SHP77 treated with DMSO at 0.1 percent for 48 hours (cell line): ENCODE measurements at regions not wholly inside any gene's neighbourhood (a gene's known extent, or its start where the extent isn't known, plus 50 kb on each side); places are given as distances from the start of the nearest gene placed in this dataset.
"Not testable (repeated sequence)": the region's sequence is repeated elsewhere in the genome, so short reads cannot be mapped to it uniquely, and the experiment has no call there.

Source experiments
- DNase-seq: peaks from one replicate; lab custom pipeline; 2025; lab: John Stamatoyannopoulos, UW

DNA sequence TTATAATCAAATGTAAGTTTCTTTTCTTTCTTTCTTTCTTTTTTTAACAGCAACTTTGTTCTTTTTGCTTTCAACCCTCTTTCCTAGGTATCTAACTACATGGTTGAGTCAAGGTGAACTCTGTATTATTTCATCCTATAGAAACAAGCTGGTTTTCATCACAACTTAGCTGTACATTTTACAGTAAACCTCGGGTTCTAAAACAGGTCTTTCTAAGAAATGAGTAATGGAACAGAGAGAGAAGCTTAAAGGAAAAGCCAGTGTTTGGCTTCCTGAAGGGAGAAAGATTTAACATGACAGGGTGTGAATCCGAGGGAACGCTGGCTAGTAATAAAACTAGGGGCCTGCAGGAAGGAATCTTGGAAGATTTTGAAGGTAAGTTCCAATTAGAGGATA lies 143.4 kb upstream of the ITGB1 start:
- no peak for DNase-seq

DNA sequence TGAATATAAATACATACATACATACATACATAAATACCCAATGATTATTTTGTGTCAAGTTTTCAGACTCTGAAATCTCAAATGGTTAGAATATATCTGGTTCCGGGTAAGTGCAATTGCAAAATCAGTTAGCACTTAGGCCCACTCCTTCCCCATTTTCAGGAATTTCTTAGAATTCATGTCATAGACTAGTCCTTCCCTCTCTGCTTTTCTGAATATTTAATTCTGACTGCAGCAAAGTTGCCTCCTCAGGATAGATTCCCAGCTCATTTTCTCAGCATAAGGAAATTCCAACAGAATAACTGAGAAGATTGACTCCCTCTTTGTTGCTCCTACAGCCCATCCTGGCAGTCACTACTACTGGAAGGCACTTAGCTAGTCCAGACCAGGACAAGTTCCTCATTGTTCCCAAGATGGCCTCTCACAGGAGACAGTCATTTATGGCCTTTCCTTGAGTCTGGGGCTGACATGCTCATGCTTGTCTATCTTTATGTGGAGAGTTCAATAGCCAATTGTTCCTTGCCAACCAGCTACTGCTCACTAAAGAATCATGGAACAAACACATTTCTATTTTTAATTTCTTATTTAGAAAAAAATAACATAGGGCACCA lies 142.9 kb upstream of the ITGB1 start:
- DNase-seq = no peak

DNA sequence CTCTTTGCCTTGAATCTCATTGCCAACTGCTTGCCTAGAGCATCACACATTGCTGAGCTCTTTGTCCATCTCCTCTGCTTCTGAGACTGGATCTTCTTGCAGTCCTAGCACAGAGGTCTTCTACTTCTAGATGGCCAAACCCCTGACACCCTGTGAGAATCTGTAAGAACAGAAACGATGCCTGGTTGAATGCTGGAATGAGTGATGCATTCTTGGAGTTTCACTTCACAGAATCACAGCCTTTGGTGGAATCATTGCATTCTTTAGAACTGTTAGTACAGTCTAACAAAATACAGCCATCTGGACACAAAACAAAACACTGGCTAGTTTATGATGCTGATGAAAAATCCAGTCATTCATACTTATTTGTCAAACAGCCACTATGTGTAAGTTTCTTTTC lies 141.7 kb upstream of the ITGB1 start:
- DNase-seq = no peak

DNA sequence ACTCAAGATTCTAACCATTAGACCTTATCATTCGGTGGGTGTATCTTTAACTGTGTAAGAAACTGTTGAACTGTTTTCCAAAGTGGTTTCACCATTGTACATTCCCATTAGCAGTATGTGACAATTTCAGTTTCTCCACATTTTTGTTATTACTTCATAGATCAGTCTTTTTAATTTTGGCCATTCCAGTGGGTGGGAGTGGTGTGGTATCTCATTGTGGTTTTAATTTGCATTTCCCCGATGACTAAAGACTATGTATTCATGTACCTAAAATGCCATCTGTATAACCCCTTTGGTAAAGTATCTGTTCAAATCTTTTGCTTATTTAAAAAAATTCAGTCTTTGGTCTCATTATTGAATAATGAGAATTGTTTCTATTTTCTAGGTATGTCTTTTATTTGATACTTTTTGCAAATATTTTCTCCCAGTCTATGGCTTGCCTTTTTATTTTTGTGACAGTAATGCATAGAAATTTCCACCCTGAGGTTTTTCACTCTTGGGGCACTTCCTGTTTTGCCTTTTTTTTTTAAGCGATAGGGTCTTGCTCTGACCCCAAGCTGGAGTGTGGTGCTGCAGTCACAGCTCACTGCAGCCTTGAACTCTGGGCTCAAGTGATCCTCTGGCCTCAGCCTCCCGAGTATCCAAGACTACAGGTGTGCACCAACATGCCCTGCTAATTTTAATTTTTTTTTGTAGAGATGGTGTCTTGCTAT lies 141.1 kb upstream of the ITGB1 start:
- no peak for DNase-seq

DNA sequence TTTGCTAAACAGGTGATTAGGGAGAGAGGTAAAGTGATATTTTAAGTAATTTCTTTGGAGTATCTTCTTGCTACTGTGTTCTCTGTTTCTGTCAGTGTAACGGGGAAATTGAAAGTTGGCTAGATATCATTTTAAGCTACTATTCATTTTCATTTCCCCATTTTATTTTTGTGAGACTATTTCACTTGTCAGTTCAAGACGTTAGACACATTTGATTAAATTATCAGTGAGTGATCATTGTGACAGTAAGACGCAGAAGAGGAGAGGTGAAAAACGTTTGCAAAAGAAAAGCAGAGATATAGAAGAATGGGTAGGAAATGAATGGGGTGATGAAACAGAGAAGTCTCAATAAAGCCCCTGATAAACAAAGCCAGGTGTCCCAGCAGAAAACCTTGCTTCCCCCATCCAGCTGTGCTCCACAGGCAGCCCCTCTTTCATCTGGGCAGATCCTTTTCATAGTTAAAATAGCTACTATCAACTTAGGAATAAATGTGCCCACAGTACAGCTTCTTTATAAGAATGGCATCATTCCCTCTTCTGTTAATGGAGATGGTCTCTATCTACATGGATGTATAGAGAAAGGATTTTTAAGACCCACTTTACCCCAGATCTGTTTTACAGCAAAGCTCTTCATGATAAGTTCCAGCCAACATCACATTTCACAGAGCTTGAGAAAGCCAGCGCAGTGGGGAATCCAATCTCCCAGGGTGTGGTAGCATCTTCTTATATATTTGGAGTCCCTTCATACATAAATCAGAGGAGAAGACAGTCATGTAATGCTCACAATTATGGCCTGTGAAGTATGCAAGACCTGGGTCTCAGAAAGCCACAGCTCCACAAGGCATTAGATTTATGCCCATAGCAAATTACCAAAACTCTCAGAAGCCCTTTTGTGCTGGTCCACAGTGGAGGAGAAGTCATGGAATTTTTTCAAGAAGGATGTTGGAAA lies 138.1 kb upstream of the ITGB1 start:
- DNase-seq = no peak

DNA sequence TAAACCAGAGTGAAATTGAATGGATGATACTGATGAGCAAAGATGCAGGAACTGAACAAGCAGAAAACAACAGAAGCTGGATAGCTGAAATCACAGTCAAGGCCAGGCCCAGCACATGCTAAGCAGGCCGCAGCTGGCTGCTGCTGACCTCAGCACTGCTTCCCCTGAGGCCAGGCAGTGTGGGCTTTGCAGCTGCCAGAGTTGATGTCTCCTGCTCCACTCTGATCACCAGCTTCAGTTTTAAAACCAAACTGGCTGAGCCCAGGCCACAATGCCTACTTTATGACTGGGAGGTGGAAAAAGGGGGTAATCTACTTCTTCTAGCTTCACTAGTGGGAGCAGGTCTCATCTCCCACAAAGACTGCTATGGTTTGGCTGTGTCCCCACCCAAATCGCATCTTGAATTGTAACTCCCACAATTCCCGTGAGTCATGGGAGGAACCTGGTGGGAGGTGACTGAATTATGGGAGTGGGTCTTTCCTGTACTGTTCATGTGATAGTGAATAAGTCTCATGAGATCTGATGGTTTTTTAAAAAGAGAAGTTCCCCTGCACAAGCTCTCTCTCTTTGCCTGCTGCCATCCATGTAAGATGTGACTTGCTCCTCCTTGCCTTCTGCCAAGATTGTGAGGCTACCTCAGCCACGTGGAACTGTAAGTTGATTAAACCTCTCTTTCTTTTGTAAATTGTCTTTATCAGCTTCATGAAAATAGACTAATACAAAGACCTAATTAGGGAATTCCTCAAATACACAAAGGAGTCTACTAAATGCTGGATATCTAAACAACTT lies 136.4 kb upstream of the ITGB1 start:
- no peak for DNase-seq

DNA sequence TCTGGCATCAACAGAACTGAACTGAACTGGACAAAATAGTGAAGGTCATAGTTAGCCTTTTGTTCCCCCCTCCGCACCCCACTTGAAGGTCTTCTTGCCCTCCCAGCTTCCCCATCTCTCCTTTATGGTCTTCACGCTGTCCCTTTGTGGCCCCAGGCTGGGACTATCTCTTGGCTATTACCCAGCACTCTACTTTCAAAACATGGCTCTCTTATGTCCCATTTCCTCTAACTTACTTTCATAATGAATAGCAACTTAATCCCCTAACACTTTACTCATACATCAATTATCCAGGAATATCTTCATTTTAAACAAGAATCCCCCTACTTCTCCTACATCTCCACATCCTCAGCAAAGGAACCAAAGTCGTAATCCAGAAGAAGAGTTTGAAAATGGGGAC lies 135.3 kb upstream of the ITGB1 start:
- DNase-seq = no peak

DNA sequence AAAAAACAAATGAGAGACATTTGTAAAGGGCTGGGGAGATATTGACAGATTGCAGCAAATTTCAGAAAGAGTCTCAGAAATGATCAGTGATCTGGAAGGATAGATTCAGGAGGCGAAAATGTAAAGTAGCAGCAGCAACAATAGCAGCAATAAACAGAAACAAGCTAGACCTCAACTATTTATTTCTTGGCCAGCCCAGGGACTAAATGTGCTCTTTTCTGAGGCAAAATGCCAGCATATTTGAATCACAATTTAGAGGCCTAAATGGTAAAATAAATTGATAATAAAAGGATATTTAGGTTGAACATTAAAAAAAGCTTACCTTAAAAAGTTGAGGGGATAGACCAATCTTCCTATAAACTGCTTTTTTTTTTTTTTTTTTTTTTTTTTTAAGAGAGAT lies 134.6 kb upstream of the ITGB1 start:
- no peak for DNase-seq

DNA sequence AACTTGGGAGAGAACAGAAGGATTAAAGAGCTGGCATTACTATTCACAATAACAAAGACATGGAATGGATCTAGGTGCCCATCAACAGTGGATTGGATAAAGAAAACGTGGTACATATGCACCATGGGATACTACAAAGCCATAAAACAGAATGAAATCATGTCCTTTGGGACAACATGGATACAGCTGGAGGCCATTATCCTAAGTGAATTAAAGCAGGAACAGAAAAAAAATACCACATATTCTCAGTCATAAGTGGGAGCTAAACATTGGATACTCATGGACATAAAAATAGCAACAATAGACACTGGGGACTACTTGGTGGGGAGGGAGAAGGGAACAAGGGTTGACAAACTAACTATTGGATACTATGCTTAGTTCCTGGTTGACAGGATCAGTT lies 133.2 kb upstream of the ITGB1 start:
- DNase-seq = no peak

DNA sequence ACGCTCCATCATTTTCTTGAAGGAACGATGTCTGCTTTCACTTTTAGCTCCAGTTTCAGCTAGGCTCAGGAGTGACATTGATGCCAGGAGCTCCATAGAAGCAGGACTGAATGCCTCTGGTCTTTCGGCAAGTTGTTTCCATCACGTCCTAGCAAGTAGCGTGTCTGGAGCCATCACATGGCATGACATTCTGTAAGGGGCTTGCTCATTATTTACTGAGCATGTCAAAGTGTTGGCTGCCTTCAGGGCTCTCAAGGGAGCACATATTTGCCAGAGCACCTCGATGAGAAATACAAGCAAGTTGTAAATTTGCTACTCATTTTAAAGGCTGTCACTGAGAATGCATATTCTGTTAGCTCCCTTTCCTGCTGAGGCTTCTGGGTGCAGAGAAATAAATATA lies 131.0 kb upstream of the ITGB1 start:
- no peak for DNase-seq

DNA sequence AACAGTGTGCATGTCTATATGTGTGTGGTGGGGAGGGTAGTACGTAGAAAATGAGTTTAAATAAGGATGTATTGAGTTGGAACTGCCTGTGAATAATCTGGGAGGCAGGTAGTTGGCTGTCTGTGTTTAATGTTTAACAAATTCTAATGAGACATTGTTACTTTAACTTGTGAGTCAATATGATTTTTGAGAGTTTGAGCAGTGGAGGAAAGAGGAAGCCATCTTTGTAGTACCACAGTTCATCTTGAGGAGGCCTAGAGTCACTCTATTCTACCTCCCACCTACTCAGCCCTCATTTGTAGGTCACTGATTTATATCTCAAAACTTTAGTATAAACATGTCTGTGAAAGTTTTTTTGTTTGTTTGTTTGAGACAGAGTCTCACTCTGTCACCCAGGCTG lies 129.9 kb upstream of the ITGB1 start:
- DNase-seq = no peak

DNA sequence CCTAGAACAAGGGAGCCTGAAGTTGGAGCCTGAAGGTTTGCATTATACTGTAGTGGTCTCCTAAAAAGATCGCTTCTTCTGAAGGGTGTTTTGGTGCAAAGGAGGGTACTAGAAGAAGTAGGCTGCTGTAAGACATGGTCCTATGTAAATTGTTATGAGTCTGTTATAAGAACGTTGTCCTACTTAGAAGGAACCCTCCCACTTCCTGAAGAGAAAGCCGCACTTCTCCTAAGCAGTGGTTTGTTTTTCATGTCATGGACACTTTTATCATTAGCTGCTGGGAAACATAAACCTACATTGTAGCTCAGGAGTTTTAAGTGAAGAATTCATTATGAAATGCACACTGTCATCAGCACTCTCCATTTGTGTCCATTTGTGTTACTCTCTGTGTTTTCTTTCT lies 129.1 kb upstream of the ITGB1 start:
- no peak for DNase-seq

DNA sequence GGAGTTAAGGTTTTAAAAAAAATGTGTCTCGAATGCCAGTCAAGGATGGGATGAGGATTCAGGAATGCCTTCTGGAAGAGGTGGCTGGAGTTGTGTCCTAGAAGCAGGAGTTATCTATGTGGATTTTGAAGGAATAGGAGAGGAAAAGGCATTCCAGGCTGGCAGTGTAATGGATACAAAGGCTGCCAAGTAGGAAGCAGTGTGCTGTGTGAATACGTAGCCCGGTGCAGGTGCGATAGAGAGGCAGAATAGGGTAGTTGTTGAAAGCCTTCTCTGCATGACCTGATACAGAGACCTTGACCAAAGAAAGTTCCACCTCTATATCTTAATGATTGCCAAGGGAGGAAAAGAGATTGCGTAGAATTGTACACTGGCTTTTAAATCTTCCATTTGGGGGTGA lies 128.1 kb upstream of the ITGB1 start:
- no peak for DNase-seq

DNA sequence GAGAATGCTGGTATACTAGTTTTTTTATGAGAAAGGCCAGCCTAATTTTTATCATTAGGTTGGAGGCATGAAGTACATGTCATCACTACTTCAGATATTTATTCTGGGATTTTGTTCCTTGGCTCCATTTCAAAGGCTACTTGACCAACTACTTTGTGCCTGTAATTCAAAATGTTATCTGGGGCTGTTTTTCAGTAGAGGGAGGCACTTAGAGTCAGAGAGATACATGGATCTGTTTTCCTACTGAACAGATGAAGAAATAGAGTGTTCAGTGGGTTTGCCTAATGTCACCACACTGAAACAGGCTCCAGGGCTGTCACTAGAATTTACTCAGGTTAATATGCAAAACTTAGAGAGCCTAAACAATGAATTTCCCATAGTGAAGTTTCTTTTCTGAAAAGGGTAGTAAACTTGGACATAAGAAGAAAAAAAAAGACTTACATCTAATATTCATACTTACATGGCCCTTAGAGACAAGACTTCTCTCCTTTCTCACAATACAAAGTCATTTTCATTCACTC lies 127.3 kb upstream of the ITGB1 start:
- no peak for DNase-seq

DNA sequence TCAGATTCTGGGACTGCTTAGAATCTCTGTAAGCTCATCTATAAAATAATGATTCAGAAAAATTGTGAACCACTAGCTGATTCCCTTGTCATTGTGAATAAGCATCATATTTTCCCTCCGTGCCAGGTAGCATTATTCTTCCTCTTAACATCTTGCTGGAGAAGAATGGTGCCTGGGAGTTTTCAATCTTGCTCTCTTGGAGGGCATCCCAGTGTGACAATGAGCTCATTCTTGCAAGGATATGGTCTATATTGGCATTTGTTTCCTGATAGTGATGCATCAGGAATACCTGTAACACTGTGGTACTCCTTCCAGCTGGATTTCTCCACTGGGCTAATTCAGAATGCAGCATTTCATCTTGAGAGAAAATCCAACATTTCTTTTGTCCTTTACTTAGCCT lies 126.4 kb upstream of the ITGB1 start:
- no peak for DNase-seq

DNA sequence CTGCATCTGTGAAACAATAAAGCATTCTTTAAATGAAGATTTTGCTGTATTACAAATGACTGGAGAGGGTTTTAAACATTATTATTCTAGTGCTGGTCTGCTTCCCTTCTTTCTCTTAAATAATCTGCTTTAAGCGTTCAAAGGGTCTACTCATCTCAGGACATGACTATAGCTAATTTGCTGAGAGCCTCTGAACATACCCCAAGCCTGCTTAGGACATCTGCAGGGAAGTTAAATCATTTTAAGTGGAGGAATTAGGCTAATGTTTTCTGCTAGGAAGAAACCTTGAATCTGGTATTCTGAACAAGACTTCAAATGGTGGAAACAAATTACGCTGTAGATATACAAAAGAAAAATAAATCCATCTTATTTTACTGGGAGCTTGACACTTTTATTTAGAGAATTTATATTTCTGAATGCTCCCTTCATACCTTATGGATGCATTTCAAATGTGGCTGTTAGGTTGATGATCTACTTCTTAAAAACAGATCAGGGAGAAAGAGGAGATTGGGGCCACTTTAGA lies 124.4 kb upstream of the ITGB1 start:
- DNase-seq = no peak

DNA sequence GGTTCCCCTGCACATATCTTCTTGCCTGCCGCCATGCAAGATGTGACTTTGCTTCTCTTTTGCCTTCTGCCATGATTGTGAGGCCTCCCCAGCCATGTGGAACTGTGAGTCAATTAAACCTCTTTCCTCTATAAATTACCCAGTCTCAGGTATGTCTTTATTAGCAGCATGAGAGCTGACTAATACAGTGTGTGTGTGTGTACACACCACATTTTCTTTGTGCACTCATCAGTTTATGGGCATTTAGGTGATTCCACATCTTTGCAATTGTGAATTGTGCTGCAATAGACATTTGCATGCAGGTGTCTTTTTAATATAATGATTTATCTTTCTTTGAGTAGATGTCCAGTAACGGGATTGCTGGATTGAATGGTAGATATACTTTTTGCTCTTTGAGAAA lies 122.4 kb upstream of the ITGB1 start:
- DNase-seq = not testable (repeated sequence)

DNA sequence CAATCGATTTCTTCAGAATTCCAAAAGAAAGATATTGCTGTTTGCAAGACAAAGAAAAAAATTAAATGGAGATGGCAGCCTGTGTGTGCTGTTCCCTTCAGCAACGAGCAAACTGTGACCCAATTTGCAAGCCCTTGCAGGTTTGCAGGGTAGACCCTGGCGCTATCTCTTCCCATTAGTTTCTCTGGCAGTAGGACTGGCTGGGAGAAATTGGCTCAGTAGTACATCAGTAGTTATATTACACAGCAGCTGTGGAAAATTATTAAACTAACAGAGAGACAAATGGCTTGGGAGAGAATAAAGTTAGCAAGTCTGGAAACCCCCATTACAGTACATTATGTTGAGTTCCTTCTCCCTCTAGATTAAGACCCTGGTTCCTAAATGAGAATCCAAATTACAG lies 116.4 kb upstream of the ITGB1 start:
- no peak for DNase-seq

DNA sequence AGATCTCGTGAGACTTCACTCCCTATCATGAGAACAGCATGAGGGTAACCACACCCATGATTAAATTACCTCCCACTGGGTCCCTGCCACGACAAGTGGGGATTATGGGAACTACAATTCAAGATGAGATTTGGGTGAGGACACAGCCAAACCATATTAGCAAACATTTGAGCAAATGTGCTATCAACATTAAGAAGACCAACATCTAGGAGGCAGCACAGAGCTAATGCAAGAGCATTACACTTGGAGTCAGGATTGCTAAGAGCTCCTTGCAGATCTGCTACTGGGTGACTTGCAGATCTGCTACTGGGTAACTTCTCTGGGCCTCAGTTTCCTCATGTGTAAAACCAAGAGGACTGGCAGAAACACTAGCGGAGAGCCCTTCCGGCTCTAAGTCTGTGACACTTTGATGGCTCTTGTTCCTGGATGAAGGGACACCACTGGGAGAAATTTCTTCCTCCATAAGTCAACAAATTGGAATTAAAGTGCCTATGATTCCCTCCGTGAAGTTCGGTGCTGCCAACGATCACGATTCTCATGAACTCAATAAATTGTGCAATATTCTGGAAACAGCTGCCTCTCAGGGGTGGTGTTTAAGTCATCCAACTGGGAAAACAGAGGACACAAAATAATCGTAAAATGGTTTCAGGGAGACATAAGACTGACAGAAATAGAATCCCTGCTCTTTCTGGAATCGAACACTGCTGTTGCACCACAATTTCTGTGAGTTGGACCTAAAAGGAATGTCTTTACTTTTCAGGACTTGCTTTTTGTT lies 115.8 kb upstream of the ITGB1 start:
- DNase-seq = no peak

DNA sequence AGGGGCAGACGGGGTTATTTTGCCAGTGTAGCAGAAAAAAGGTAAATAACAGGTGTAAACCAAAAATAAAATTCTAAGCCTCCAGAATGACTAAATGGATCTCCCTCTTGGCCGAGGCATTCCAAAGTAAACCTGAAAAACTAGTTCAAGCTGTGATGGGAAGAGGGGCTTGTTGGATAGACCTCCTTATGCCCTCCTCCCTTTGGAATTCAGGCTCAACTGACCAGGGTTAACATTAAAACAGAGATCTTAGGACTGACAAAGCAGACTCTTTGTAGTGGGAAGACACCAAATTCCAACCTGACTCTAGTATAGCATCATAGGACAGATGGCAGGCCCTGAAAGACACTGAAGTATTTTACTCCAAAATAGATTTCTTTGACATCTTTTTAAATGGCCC lies 113.8 kb upstream of the ITGB1 start:
- DNase-seq = no peak

DNA sequence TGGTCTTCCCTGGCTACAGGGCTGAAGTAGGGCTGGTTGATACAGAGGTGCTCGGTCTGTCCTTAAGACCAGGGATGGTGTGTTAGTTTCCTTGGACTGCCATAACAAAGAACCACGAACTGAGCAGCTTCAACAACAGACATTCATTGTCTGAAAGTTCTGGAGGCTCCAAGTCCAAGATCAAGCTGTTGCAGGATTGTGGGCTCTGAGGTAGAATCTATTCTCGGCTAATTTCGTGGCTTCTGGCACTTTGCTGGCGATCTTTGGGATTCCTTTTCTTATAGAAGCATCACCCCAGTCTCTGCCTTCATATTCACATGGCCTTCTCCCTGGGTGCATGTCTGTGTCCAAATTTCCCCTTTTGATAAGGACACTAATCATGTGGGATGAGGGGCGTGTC lies 112.1 kb upstream of the ITGB1 start:
- DNase-seq = no peak
